ENCODE measurements at regions not wholly inside any gene's neighbourhood (a gene's known extent, or its start where the extent isn't known, plus 50 kb on each side); places are given as distances from the start of the nearest gene placed in this dataset.

DNA sequence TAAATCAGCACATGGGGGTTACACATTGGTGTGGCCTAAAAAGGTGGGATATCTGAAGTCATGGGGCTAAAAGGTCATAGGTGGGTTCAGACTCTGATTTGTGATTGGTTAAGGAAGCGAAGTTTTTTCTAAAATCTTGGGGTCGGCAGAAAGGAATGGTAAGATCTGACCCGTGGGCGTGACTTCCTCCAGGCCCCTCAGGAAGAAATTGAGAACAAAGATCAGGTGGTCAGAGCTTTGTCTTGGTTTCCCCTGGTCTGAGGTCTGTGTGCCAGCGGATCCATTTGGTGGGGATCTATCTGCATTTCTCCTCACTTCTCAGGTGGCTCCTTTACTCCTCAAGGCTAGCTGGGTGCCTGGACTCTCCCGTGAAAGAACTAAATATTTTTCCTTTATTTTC, 302.8 kb downstream of the ABCC12 start:
- no peaks in the 10 kb centered on the region for H4K20me1 ChIP-seq (ENCODE audit: insufficient read depth, low read length)
- TF ChIP-seq, protein P1, sequence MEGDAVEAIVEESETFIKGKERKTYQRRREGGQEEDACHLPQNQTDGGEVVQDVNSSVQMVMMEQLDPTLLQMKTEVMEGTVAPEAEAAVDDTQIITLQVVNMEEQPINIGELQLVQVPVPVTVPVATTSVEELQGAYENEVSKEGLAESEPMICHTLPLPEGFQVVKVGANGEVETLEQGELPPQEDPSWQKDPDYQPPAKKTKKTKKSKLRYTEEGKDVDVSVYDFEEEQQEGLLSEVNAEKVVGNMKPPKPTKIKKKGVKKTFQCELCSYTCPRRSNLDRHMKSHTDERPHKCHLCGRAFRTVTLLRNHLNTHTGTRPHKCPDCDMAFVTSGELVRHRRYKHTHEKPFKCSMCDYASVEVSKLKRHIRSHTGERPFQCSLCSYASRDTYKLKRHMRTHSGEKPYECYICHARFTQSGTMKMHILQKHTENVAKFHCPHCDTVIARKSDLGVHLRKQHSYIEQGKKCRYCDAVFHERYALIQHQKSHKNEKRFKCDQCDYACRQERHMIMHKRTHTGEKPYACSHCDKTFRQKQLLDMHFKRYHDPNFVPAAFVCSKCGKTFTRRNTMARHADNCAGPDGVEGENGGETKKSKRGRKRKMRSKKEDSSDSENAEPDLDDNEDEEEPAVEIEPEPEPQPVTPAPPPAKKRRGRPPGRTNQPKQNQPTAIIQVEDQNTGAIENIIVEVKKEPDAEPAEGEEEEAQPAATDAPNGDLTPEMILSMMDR (IDR thresholded peaks at IDR 0.05; ENCODE audit: extremely low read depth, low read depth, low read length): no peak

DNA sequence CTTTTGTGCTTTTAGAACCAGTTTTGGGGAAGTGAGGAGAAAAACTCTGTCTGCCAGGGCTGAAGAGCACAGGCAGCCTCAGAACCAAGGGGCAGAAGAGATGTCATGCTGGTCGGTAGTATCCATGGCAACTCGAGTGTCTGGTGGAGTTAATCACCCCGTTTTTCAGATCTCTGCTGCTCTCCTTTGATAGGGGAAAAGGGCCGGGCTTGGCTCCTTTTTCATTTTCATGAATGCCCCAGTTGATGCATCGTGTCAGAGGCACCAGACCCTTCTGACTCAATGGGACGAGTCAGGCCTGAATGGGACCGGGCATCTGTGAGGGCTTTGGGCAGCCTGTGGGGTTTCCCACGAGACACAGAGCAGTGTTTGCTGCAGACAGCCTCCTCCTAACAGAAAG, 304.6 kb downstream of the ABCC12 start:
- H3K27me3 ChIP-seq (ENCODE audit: insufficient read depth, low read length): no peaks in the 10 kb centered on the region
- DNase-seq (ENCODE audit: insufficient read length, low spot score, missing footprints): no peak
- no peaks in the 10 kb centered on the region for H3K36me3 ChIP-seq (ENCODE audit: insufficient read depth, low read length)
- no peak overlapping the region for H3K4me3 ChIP-seq (ENCODE audit: insufficient read depth, low read length)
- TF ChIP-seq, protein P1 (IDR thresholded peaks at IDR 0.05; ENCODE audit: extremely low read depth, low read depth, low read length): no peak
- no peak overlapping the region for H3K27ac ChIP-seq (ENCODE audit: low read depth, low read length)
- no peaks in the 10 kb centered on the region for H4K20me1 ChIP-seq (ENCODE audit: insufficient read depth, low read length)
- H3K4me1 ChIP-seq (ENCODE audit: insufficient read depth, low read length): no peaks in the 10 kb centered on the region
- no peaks in the 10 kb centered on the region for H3K79me2 ChIP-seq (ENCODE audit: insufficient read depth, low read length)
- no peak overlapping the region for H2AFZ ChIP-seq (ENCODE audit: low read length)
- H3K4me2 ChIP-seq (ENCODE audit: insufficient read depth, low read length): no peak overlapping the region
- no peaks in the 10 kb centered on the region for H3K9me3 ChIP-seq (ENCODE audit: low read depth, low read length)

More for the DNA sequence above, 302.8 kb downstream of the ABCC12 start:
- Histone ChIP-seq H3K27ac (ENCODE audit: low read depth, low read length) (no peak overlapping the region), H3K36me3 (ENCODE audit: insufficient read depth, low read length) (no peaks in the 10 kb centered on the region), H3K4me3 (ENCODE audit: insufficient read depth, low read length) (no peak overlapping the region), H3K9me3 (ENCODE audit: low read depth, low read length) (no peaks in the 10 kb centered on the region), H3K4me2 (ENCODE audit: insufficient read depth, low read length) (no peak overlapping the region), H3K79me2 (ENCODE audit: insufficient read depth, low read length) (no peaks in the 10 kb centered on the region), H2AFZ (ENCODE audit: low read length) (no peak overlapping the region), H3K27me3 (ENCODE audit: insufficient read depth, low read length) (no peaks in the 10 kb centered on the region), H3K4me1 (ENCODE audit: insufficient read depth, low read length) (no peaks in the 10 kb centered on the region)
- no peak for DNase-seq (ENCODE audit: insufficient read length, low spot score, missing footprints)

DNA sequence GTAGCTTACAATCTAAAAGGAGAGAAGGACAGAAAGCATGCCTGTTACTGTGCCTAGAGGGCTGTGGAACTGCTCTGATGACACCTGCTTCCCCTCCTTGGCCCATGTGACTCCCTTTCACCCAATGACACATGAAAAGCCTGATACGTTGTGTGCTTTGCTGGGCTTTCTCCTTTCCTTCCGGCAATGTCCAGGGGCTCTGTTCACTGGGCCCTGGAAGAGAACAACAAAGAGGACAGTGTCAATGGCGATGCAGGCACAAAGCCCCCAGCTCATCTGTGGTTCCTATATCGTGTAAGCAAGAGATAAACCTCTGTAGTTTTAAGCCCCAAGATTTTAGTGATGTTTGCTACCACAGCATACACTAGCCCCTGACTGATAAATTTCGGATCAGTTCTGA, 306.1 kb downstream of the ABCC12 start:
- Histone ChIP-seq H3K4me2 (ENCODE audit: insufficient read depth, low read length) (no peak overlapping the region), H3K79me2 (ENCODE audit: insufficient read depth, low read length) (no peaks in the 10 kb centered on the region), H3K27ac (ENCODE audit: low read depth, low read length) (no peak overlapping the region), H3K4me1 (ENCODE audit: insufficient read depth, low read length) (no peaks in the 10 kb centered on the region), H3K4me3 (ENCODE audit: insufficient read depth, low read length) (no peak overlapping the region), H2AFZ (ENCODE audit: low read length) (no peak overlapping the region), H3K36me3 (ENCODE audit: insufficient read depth, low read length) (no peaks in the 10 kb centered on the region), H3K27me3 (ENCODE audit: insufficient read depth, low read length) (no peaks in the 10 kb centered on the region), H4K20me1 (ENCODE audit: insufficient read depth, low read length) (no peaks in the 10 kb centered on the region), H3K9me3 (ENCODE audit: low read depth, low read length) (no peaks in the 10 kb centered on the region)
- TF ChIP-seq, protein P1 (IDR thresholded peaks at IDR 0.05; ENCODE audit: extremely low read depth, low read depth, low read length): no peak
- no peak for DNase-seq (ENCODE audit: insufficient read length, low spot score, missing footprints)

DNA sequence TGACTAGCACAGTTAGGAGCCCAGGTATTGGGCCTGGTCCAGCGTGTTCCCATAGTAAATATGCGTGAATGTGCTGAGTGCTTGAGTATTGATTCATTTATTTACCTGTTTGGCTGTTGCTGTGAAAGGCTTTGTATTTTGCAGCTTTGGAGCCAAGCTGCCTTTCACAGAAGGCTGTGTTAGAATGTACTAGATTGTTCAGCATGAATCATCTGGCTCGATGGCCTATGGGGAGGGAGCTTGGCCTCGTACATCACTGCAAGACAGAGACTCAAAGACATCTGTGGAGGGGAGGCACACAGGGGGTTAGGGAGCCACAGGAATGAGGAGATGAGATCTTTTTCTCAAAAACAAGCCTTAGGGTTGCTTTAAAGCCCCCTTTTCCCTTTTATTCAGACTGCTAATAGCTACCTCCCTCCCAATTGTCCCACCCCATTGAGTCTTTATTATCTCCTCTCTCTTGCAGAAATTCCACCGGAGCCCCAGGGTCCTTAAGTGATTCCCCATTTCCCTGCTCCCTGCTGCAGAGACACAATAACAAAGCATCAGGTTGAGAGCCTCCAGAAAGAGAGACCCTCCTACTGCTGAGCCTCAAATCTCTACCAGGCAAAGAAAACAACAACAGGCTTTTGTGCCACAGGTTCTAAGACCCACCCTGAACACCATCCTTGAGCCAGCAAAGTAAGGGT, 307.2 kb downstream of the ABCC12 start:
- TF ChIP-seq, protein P1 (IDR thresholded peaks at IDR 0.05; ENCODE audit: extremely low read depth, low read depth, low read length): no peak
- no peak overlapping the region for H3K27ac ChIP-seq (ENCODE audit: low read depth, low read length)
- H3K79me2 ChIP-seq (ENCODE audit: insufficient read depth, low read length): no peaks in the 10 kb centered on the region
- no peaks in the 10 kb centered on the region for H3K27me3 ChIP-seq (ENCODE audit: insufficient read depth, low read length)
- no peak overlapping the region for H2AFZ ChIP-seq (ENCODE audit: low read length)
- no peaks in the 10 kb centered on the region for H3K36me3 ChIP-seq (ENCODE audit: insufficient read depth, low read length)
- no peaks in the 10 kb centered on the region for H3K4me1 ChIP-seq (ENCODE audit: insufficient read depth, low read length)
- no peak for DNase-seq (ENCODE audit: insufficient read length, low spot score, missing footprints)
- no peaks in the 10 kb centered on the region for H4K20me1 ChIP-seq (ENCODE audit: insufficient read depth, low read length)
- no peak overlapping the region for H3K4me3 ChIP-seq (ENCODE audit: insufficient read depth, low read length)
- H3K9me3 ChIP-seq (ENCODE audit: low read depth, low read length): no peaks in the 10 kb centered on the region
- H3K4me2 ChIP-seq (ENCODE audit: insufficient read depth, low read length): no peak overlapping the region
